Inflammatory macrophage treated with lipopolysaccharide for 1 hour (primary cell): ENCODE measurements at regions not wholly inside any gene's neighbourhood (a gene's known extent, or its start where the extent isn't known, plus 50 kb on each side); places are given as distances from the start of the nearest gene placed in this dataset.

Experiments used
- DNase-seq, 2 donors: peaks; one replicate each; pipeline ENCODE4 v3.0.0-alpha.2; 2020 to 2022

- DNase-seq: no peak
Measured at GRCh38 chr4:31068257-31069075, 348.3 kb downstream of the PCDH7 start.

GRCh38 chr4:31069151-31069550, 349.0 kb downstream of the PCDH7 start:
- no peak for DNase-seq

GRCh38 chr4:31071508-31072486, 351.6 kb downstream of the PCDH7 start:
- no peak for DNase-seq

GRCh38 chr4:31075969-31076368, 355.8 kb downstream of the PCDH7 start:
- no peak for DNase-seq

- DNase-seq: no peak
Measured at GRCh38 chr4:31078661-31079060, 358.5 kb downstream of the PCDH7 start.

- DNase-seq: no peak
Measured at GRCh38 chr4:31080887-31081286, 360.7 kb downstream of the PCDH7 start.

GRCh38 chr4:31081366-31081765, 361.2 kb downstream of the PCDH7 start:
- no peak for DNase-seq

- DNase-seq: no peak
Measured at GRCh38 chr4:31083456-31083855, 363.3 kb downstream of the PCDH7 start.

GRCh38 chr4:31084806-31085416, 364.7 kb downstream of the PCDH7 start:
- DNase-seq: no peak

GRCh38 chr4:31085689-31086088, 365.5 kb downstream of the PCDH7 start:
- DNase-seq: no peak

- no peak for DNase-seq
Measured at GRCh38 chr4:31086756-31087330, 366.7 kb downstream of the PCDH7 start.

GRCh38 chr4:31088600-31089230, 368.5 kb downstream of the PCDH7 start:
- DNase-seq: no peak

- no peak for DNase-seq
Measured at GRCh38 chr4:31089815-31090214, 369.6 kb downstream of the PCDH7 start.

GRCh38 chr4:31094474-31094873, 374.3 kb downstream of the PCDH7 start:
- no peak for DNase-seq

GRCh38 chr4:31097999-31098398, 377.8 kb downstream of the PCDH7 start:
- no peak for DNase-seq

GRCh38 chr4:31100536-31100935, 380.4 kb downstream of the PCDH7 start:
- DNase-seq: no peak

GRCh38 chr4:31104043-31104442, 383.9 kb downstream of the PCDH7 start:
- DNase-seq: no peak

GRCh38 chr4:31104577-31104976, 384.4 kb downstream of the PCDH7 start:
- no peak for DNase-seq

GRCh38 chr4:31106419-31106818, 386.2 kb downstream of the PCDH7 start:
- no peak for DNase-seq

- no peak for DNase-seq
Measured at GRCh38 chr4:31107362-31107761, 387.2 kb downstream of the PCDH7 start.

- DNase-seq: no peak
Measured at GRCh38 chr4:31108762-31109161, 388.6 kb downstream of the PCDH7 start.

GRCh38 chr4:31111790-31112189, 391.6 kb downstream of the PCDH7 start:
- DNase-seq: no peak

- no peak for DNase-seq
Measured at GRCh38 chr4:31114816-31115215, 394.6 kb downstream of the PCDH7 start.
